OCI-LY7 (cell line): ENCODE measurements at regions not wholly inside any gene's neighbourhood (a gene's known extent, or its start where the extent isn't known, plus 50 kb on each side); places are given as distances from the start of the nearest gene placed in this dataset.

Experiments
- CTCF ChIP-seq: fragments of 200-600 bp; sonication (generic); conservative IDR thresholded peaks from 2 replicates; pipeline ENCODE4 v1.5.1; 2014; ENCODE audit warnings: mild to moderate bottlenecking, antibody characterized with exemption, low read length, moderate library complexity, mixed read lengths
- EZH2phosphoT487 ChIP-seq: fragments of 200-600 bp; sonication (generic); IDR thresholded peaks from 2 replicates; pipeline ENCODE4 v1.6.1; 2018; ENCODE audit warnings: low read depth, borderline replicate concordance, mild to moderate bottlenecking, mixed run types, antibody characterized with exemption, low read length, moderate library complexity, mixed read lengths

GRCh38 chr9:28620661-28621060 lies 1047.4 kb upstream of the C9orf72 start:
- TF ChIP-seq CTCF (no peak), EZH2phosphoT487 (no peak)
